ENCODE measurements at regions not wholly inside any gene's neighbourhood (a gene's known extent, or its start where the extent isn't known, plus 50 kb on each side); places are given as distances from the start of the nearest gene placed in this dataset.
A peak's percentile ranks its signal among the peaks of the same experiment; 100 is the strongest.

GRCh38 chr1:119302011-119302410 lies 66.6 kb upstream of the HAO2 start:
- no peak for TF ChIP-seq CTCF (IDR thresholded peaks at IDR 0.05; ENCODE audit: low read depth, low read length)
- DNase-seq (ENCODE audit: extremely low read depth, low read depth), result no peak

- TF ChIP-seq CTCF (IDR thresholded peaks at IDR 0.05; ENCODE audit: low read depth, low read length), result no peak
- DNase-seq (ENCODE audit: extremely low read depth, low read depth), result no peak
These were observed 60.4 kb upstream of the HAO2 start for GRCh38 chr1:119308130-119308700.

- no peak for TF ChIP-seq CTCF (IDR thresholded peaks at IDR 0.05; ENCODE audit: low read depth, low read length)
- no peak for DNase-seq (ENCODE audit: extremely low read depth, low read depth)
These were observed 59.8 kb upstream of the HAO2 start for GRCh38 chr1:119308806-119309205.

- TF ChIP-seq CTCF (IDR thresholded peaks at IDR 0.05; ENCODE audit: low read depth, low read length), result no peak
- DNase-seq (ENCODE audit: extremely low read depth, low read depth), result no peak
These were observed 58.3 kb upstream of the HAO2 start for GRCh38 chr1:119310301-119310700.

GRCh38 chr1:119312500-119312899 lies 56.1 kb upstream of the HAO2 start:
- TF ChIP-seq CTCF (IDR thresholded peaks at IDR 0.05; ENCODE audit: low read depth, low read length), result no peak
- no peak for DNase-seq (ENCODE audit: extremely low read depth, low read depth)

GRCh38 chr1:119314001-119314796 lies 54.4 kb upstream of the HAO2 start:
- DNase-seq (ENCODE audit: extremely low read depth, low read depth), result no peak
- TF ChIP-seq CTCF (IDR thresholded peaks at IDR 0.05; ENCODE audit: low read depth, low read length), result no peak

- peak; percentile 39 for TF ChIP-seq CTCF (IDR thresholded peaks at IDR 0.05; ENCODE audit: low read depth, low read length)
- DNase-seq (ENCODE audit: extremely low read depth, low read depth), result no peak
These were observed 51.6 kb upstream of the HAO2 start for GRCh38 chr1:119316870-119317416.

Measured in AG09319 (cell line).